Erythroblast (primary cell): ENCODE measurements at regions not wholly inside any gene's neighbourhood (a gene's known extent, or its start where the extent isn't known, plus 50 kb on each side); places are given as distances from the start of the nearest gene placed in this dataset.

Source experiments
- GATA1 ChIP-seq: IDR thresholded peaks from 2 replicates; pipeline ENCODE4 v1.6.1; 2011; ENCODE audit warnings: low read depth, mild to moderate bottlenecking, control low read depth, low read length, moderate library complexity
- POLR2A ChIP-seq: IDR thresholded peaks from 2 replicates; pipeline ENCODE4 v1.6.1; 2011; ENCODE audit warnings: mild to moderate bottlenecking, low read length

DNA sequence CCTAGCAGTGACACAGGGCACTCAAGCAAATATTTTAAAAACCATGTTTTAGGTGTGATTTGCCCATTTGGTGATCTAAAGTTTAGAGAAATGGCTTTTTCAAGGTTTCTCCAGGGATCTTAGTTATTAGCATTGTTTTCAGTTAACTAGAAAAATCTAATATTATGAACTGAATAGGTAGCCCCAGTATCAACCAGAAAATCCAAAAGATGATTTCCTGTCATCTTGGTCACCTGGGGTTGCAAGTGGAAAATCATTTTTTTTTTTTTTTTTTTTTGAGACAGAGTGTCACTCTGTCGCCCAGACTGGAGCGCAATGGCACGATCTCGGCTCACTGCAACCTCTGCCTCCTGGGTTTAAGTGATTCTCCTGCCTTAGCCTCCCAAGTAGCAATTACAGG is 106.6 kb upstream of the FMN2 start:
- TF ChIP-seq POLR2A (no peak), GATA1 (no peak)
